Astrocyte of the hippocampus (primary cell): ENCODE measurements at regions not wholly inside any gene's neighbourhood (a gene's known extent, or its start where the extent isn't known, plus 50 kb on each side); places are given as distances from the start of the nearest gene placed in this dataset.
A peak's percentile ranks its signal among the peaks of the same experiment; 100 is the strongest.
"Not testable (repeated sequence)": the region's sequence is repeated elsewhere in the genome, so short reads cannot be mapped to it uniquely, and the experiment has no call there.

Experiments used
- DNase-seq: peaks from one replicate; pipeline ENCODE4 v3.0.0; 2011; ENCODE audit warnings: low read depth, low spot score

GRCh38 chr1:117314951-117315350, 52.3 kb upstream of the MAN1A2 start:
- DNase-seq: not testable (repeated sequence)

- DNase-seq: no peak
Measured at GRCh38 chr1:117313555-117313954, 53.7 kb upstream of the MAN1A2 start.

- DNase-seq: peak; percentile 37
Measured at GRCh38 chr1:117312453-117313138, 54.7 kb upstream of the MAN1A2 start.

- no peak for DNase-seq
Measured at GRCh38 chr1:117308311-117308916, 58.8 kb upstream of the MAN1A2 start.

- DNase-seq: no peak
Measured at GRCh38 chr1:117301901-117302300, 65.3 kb upstream of the MAN1A2 start.

- not testable (repeated sequence) for DNase-seq
Measured at GRCh38 chr1:117300183-117300582, 67.1 kb upstream of the MAN1A2 start.

GRCh38 chr1:117295001-117295400, 72.2 kb upstream of the MAN1A2 start:
- no peak for DNase-seq

GRCh38 chr1:117290890-117291289, 76.4 kb upstream of the MAN1A2 start:
- no peak for DNase-seq

- no peak for DNase-seq
Measured at GRCh38 chr1:117289316-117289870, 77.9 kb upstream of the MAN1A2 start.

GRCh38 chr1:117286562-117286961, 75.8 kb upstream of the VTCN1 start:
- DNase-seq: no peak

- DNase-seq: no peak
Measured at GRCh38 chr1:117286145-117286544, 75.4 kb upstream of the VTCN1 start.

GRCh38 chr1:117284399-117285215, 73.9 kb upstream of the VTCN1 start:
- peak; percentile 80 for DNase-seq

- no peak for DNase-seq
Measured at GRCh38 chr1:117278531-117278930, 67.8 kb upstream of the VTCN1 start.

GRCh38 chr1:117275055-117275454, 64.3 kb upstream of the VTCN1 start:
- DNase-seq: no peak

GRCh38 chr1:117271959-117272358, 61.2 kb upstream of the VTCN1 start:
- DNase-seq: peak; percentile 48

GRCh38 chr1:117271129-117271528, 60.4 kb upstream of the VTCN1 start:
- DNase-seq: no peak

GRCh38 chr1:117270679-117271078, 60.0 kb upstream of the VTCN1 start:
- no peak for DNase-seq

GRCh38 chr1:117268535-117269455, 58.1 kb upstream of the VTCN1 start:
- DNase-seq: no peak

- DNase-seq: no peak
Measured at GRCh38 chr1:117267232-117267774, 56.6 kb upstream of the VTCN1 start.

- DNase-seq: no peak
Measured at GRCh38 chr1:117262976-117263375, 52.2 kb upstream of the VTCN1 start.

- DNase-seq: no peak
Measured at GRCh38 chr1:117261424-117261785, 50.7 kb upstream of the VTCN1 start.
